K562 (cell line): ENCODE measurements at regions not wholly inside any gene's neighbourhood (a gene's known extent, or its start where the extent isn't known, plus 50 kb on each side); places are given as distances from the start of the nearest gene placed in this dataset.

ENCODE experiments used
- ATAC-seq: fragments of 200-7000 bp; cut with Tn5 transposase; 3 replicates; pipeline ENCODE4 v1.9.1; 2020; ENCODE audit warnings: moderate library complexity
- BruUV-seq: library from RNA; stranded (reverse); fragments of 400-500 nt; replicated peaks from 2 replicates; lab custom pipeline; 2021; lab: Mats Ljungman, UMichigan
- CTCF ChIA-PET: fragments of 300-600 bp; formaldehyde crosslinking; extraction: SDS; loops from one replicate; lab custom pipeline; 2021; ENCODE audit warnings: low intra/inter-chr PET ratio; lab: Yijun Ruan, JAX
- POLR2A ChIA-PET: fragments of 300-600, 350-650 bp; sonication (Branson Sonifier 250); formaldehyde crosslinking; extraction: SDS; loops from one replicate; lab custom pipeline; 2021; ENCODE audit warnings: antibody characterized with exemption, inconsistent platforms; lab: Yijun Ruan, JAX
- DNase-seq, 4 experiments: peaks; one replicate each; pipeline versions ENCODE4 v3.0.0 to v3.0.0-alpha.2; 2011 to 2018; ENCODE audit warnings: low spot score in 3 of 4, mixed read lengths in 3 of 4; ENCODE audit errors: extremely low read depth in 1 of 4
- FAIRE-seq: peaks from 2 replicates; lab custom pipeline; 2011; peaks lifted over from hg19 to GRCh38; lab: Jason Lieb, UNC
- H2AFZ ChIP-seq: 2 replicates; pipeline ENCODE4 v1.6.0; 2011; ENCODE audit warnings: low read depth, low read length, control low read depth, inconsistent platforms
- H3K27ac ChIP-seq: fragments of 200-600 bp; 3 replicates; pipeline ENCODE4 v1.8.0; 2011; ENCODE audit warnings: low read depth, mild to moderate bottlenecking, control low read depth, inconsistent platforms, low read length, moderate library complexity, mixed read lengths; ENCODE audit errors: extremely low read depth
- H3K27me3 ChIP-seq, 2 experiments: fragments of 300-600 bp in 1 of 2; 2 replicates in 1 of 2; 3 replicates in 1 of 2; pipeline versions ENCODE4 v1.6.0 to v1.8.0; 2011; ENCODE audit warnings: inconsistent platforms in 2 of 2, low read length in 2 of 2, mild to moderate bottlenecking in 1 of 2, mixed read lengths in 1 of 2, moderate library complexity in 1 of 2; ENCODE audit not compliant: control insufficient read depth in 2 of 2, insufficient read depth in 2 of 2
- H3K36me3 ChIP-seq: fragments of 300-600 bp; 3 replicates; pipeline ENCODE4 v1.8.0; 2011; ENCODE audit warnings: mild to moderate bottlenecking, low read length, inconsistent platforms; ENCODE audit not compliant: control insufficient read depth, insufficient read depth
- H3K4me1 ChIP-seq, 2 experiments: fragments of 200-600 bp in 1 of 2; replicated peaks in 1 of 2; 2 replicates in 1 of 2; 3 replicates in 1 of 2; pipeline versions ENCODE4 v1.5.1 to v1.8.0; 2011; ENCODE audit warnings: inconsistent platforms in 2 of 2, low read length in 2 of 2, mild to moderate bottlenecking in 1 of 2, mixed read lengths in 1 of 2, moderate library complexity in 1 of 2; ENCODE audit not compliant: control insufficient read depth in 2 of 2, insufficient read depth in 2 of 2
- H3K4me2 ChIP-seq: 2 replicates; pipeline ENCODE4 v1.6.1; 2011; ENCODE audit warnings: low read length, control low read depth, inconsistent platforms, mixed read lengths; ENCODE audit not compliant: insufficient read depth
- H3K4me3 ChIP-seq: fragments of 200-600 bp; sonication (generic), shearing (Covaris generic); 2 replicates; pipeline ENCODE4 v1.5.1; 2016; ENCODE audit warnings: control low read depth, inconsistent platforms
- H3K79me2 ChIP-seq: fragments of 200-600 bp; 3 replicates; pipeline ENCODE4 v1.8.0; 2011; ENCODE audit warnings: low read length, inconsistent platforms; ENCODE audit not compliant: control insufficient read depth, insufficient read depth
- H3K9ac ChIP-seq, 2 experiments: 2 replicates each; pipeline versions ENCODE4 v1.6.0 to v1.6.1; 2011; ENCODE audit warnings: low read depth in 2 of 2, low read length in 2 of 2, control low read depth in 1 of 2, inconsistent platforms in 1 of 2, mild to moderate bottlenecking in 1 of 2, mixed read lengths in 1 of 2; ENCODE audit not compliant: insufficient read depth in 1 of 2
- H3K9me1 ChIP-seq: one replicate; pipeline ENCODE4 v1.6.0; 2011; ENCODE audit warnings: inconsistent platforms, mild to moderate bottlenecking, low read length, moderate library complexity; ENCODE audit not compliant: control insufficient read depth, insufficient read depth
- H3K9me3 ChIP-seq: replicated peaks from 2 replicates; pipeline ENCODE4 v1.5.1; 2011; ENCODE audit warnings: low read depth, low read length, inconsistent platforms; ENCODE audit not compliant: control insufficient read depth, insufficient read depth
- H4K20me1 ChIP-seq: replicated peaks from 2 replicates; pipeline ENCODE4 v1.6.1; 2011; ENCODE audit warnings: low read length, inconsistent platforms, mixed read lengths; ENCODE audit not compliant: control insufficient read depth, insufficient read depth
- ARID2 ChIP-seq: fragments of 450-650 bp; IDR thresholded peaks from 2 replicates; pipeline ENCODE4 v1.6.1; 2017; ENCODE audit warnings: antibody characterized with exemption, mild to moderate bottlenecking
- CREM ChIP-seq: IDR thresholded peaks from 2 replicates; pipeline ENCODE4 v1.6.1; 2014; ENCODE audit warnings: antibody characterized with exemption, low read depth
- EP300 ChIP-seq: IDR thresholded peaks from 2 replicates; pipeline ENCODE4 v1.6.1; 2012; ENCODE audit warnings: low read length, improper control_type of control experiment
- HSF4 ChIP-seq: fragments of 250-450 bp; sonication (Bioruptor Pico); IDR thresholded peaks from 2 replicates; pipeline ENCODE4 v2.1.2; 2022; ENCODE audit warnings: mild to moderate bottlenecking, moderate library complexity, borderline replicate concordance
- L3MBTL2 ChIP-seq: fragments of 450-650 bp; IDR thresholded peaks from 2 replicates; pipeline ENCODE4 v1.6.1; 2016; ENCODE audit warnings: mild to moderate bottlenecking, moderate library complexity
- MAFG ChIP-seq: fragments of 450-650 bp; conservative IDR thresholded peaks from 2 replicates; pipeline ENCODE4 v1.6.1; 2016; ENCODE audit warnings: missing genetic modification characterization, missing compliant biosample characterization
- MTA2 ChIP-seq: fragments of 450-650 bp; IDR thresholded peaks from 2 replicates; pipeline ENCODE4 v1.6.1; 2016; ENCODE audit warnings: low read depth
- NCOA6 ChIP-seq: fragments of 450-650 bp; IDR thresholded peaks from 2 replicates; pipeline ENCODE4 v1.6.1; 2017; ENCODE audit warnings: mild to moderate bottlenecking
- NFE2L1 ChIP-seq: fragments of 450-650 bp; IDR thresholded peaks from 2 replicates; pipeline ENCODE4 v1.6.1; 2016; ENCODE audit warnings: missing genetic modification characterization, low read depth, mild to moderate bottlenecking, missing compliant biosample characterization, moderate library complexity, borderline replicate concordance
- NR2C1 ChIP-seq, 2 experiments: fragments of 450-650 bp; IDR thresholded peaks; 2 replicates each; pipeline ENCODE4 v1.6.1; 2017; ENCODE audit warnings: mild to moderate bottlenecking in 2 of 2, antibody characterized with exemption in 1 of 2, inconsistent platforms in 1 of 2, missing compliant biosample characterization in 1 of 2, missing genetic modification characterization in 1 of 2
- PBX2 ChIP-seq, 2 experiments: IDR thresholded peaks in 1 of 2; conservative IDR thresholded peaks in 1 of 2; 2 replicates each; pipeline ENCODE4 v1.6.1; 2016; ENCODE audit warnings: low read depth in 2 of 2, mild to moderate bottlenecking in 1 of 2, missing compliant biosample characterization in 1 of 2, missing genetic modification characterization in 1 of 2, moderate library complexity in 1 of 2
- POLR2H ChIP-seq: IDR thresholded peaks from 2 replicates; pipeline ENCODE4 v1.6.1; 2016; ENCODE audit warnings: missing genetic modification characterization, low read depth, mild to moderate bottlenecking, control low read depth, missing compliant biosample characterization, moderate library complexity
- SMARCE1 ChIP-seq: fragments of 450-650 bp; IDR thresholded peaks from 2 replicates; pipeline ENCODE4 v1.7.1; 2016; ENCODE audit warnings: mild to moderate bottlenecking
- SP1 ChIP-seq: sonication (generic); formaldehyde crosslinking; IDR thresholded peaks from 2 replicates; pipeline ENCODE4 v1.8.1; 2022; ENCODE audit warnings: mild to moderate bottlenecking, missing genetic modification reagents
- TAF1 ChIP-seq: IDR thresholded peaks from 2 replicates; pipeline ENCODE4 v1.6.1; 2011; ENCODE audit warnings: mild to moderate bottlenecking, low read length, moderate library complexity; ENCODE audit not compliant: insufficient read depth, control insufficient read depth, severe bottlenecking; ENCODE audit errors: extremely low read depth
- TGIF2 ChIP-seq: sonication (generic); formaldehyde crosslinking; IDR thresholded peaks from 2 replicates; pipeline ENCODE4 v1.8.1; 2022; ENCODE audit warnings: mild to moderate bottlenecking, missing genetic modification reagents, moderate library complexity
- YY1 ChIP-seq, 3 experiments: IDR thresholded peaks; 2 replicates each; pipeline ENCODE4 v1.6.1; 2011; ENCODE audit warnings: low read length in 2 of 3, mild to moderate bottlenecking in 2 of 3, moderate library complexity in 2 of 3, borderline replicate concordance in 1 of 3, control low read depth in 1 of 3, low read depth in 1 of 3; ENCODE audit not compliant: insufficient read depth in 3 of 3, insufficient replicate concordance in 2 of 3, control insufficient read depth in 1 of 3, insufficient read length in 1 of 3; ENCODE audit errors: extremely low read depth in 1 of 3
- ZFP36 ChIP-seq: fragments of 150-350 bp; IDR thresholded peaks from 2 replicates; pipeline ENCODE4 v1.6.1; 2018; ENCODE audit warnings: low read length, low read depth; ENCODE audit not compliant: partially characterized antibody
- WGBS: fragments of 100-300 bp; shearing (Covaris generic); methylation state at CpG from one replicate; pipeline ENCODE4 v1.1.6; 2016; ENCODE audit warnings: low coverage, mixed read lengths; ENCODE audit not compliant: insufficient coverage; ENCODE audit errors: missing lambda C conversion rate; 5-methylcytosine and 5-hydroxymethylcytosine counted together
- in situ Hi-C: fragments of 300-500 bp; cut with MboI; formaldehyde crosslinking; loops from 4 replicates; pipeline ENCODE4 v1.15.0; 2018; ENCODE audit warnings: inconsistent platforms, mixed read lengths
- intact Hi-C: fragments of 100-400 bp; cut with micrococcal nuclease; formaldehyde crosslinking; loops from 2 replicates; pipeline ENCODE4 v1.14.2; 2022
- TF ChIP-seq, protein P1 (sequence below): sonication (generic); formaldehyde crosslinking; IDR thresholded peaks from 2 replicates; pipeline ENCODE4 v1.4.0; 2020; ENCODE audit warnings: mild to moderate bottlenecking, missing genetic modification reagents

DNA sequence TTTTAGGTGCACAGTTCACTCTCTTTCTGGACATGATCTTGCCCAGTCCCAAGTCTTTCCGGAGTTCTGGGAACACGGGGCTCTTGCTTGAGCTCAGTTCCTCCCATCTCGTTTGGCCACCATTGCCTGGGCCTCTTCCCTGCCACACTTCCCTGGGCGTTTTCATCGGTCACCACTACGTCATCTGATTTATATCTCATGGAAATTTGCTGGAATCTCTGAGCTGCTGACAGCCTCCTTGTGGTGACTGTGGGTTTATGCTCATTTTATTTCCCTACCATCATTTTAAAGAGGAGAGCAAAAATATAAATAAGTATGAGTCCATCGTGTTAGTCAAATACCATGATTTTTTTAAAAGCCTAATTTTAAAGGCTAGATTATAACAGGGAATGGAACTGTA, 449.1 kb upstream of the KAZN start:
- intact Hi-C loops (no loop called here), in situ Hi-C loops (no loop called here)
- Histone ChIP-seq H3K27ac (no peak overlapping the region), H3K27me3 (no peaks in the 10 kb centered on the region), H3K4me2 (no peak overlapping the region), H3K79me2 (no peaks in the 10 kb centered on the region), H4K20me1 (no peaks in the 10 kb centered on the region), H2AFZ (peak overlapping the region; percentile 7; the same call in 1 of the 2 replicates), H3K9me1 (no peaks in the 10 kb centered on the region), H3K9ac (no peak overlapping the region), H3K9me3 (no peaks in the 10 kb centered on the region), H3K4me1 (no peaks in the 10 kb centered on the region), H3K4me3 (no peak overlapping the region), H3K36me3 (no peaks in the 10 kb centered on the region)
- ChIA-PET POLR2A (interaction anchor here (0.7 kb wide), 1 partner anchor 12 kb away, joined by 3 read pairs; no protein-coding TSS in a partner anchor), CTCF (no interaction called here)
- ATAC-seq = peak; percentile 54; the same call in 1 of the 3 replicates
- no peak for FAIRE-seq
- DNase-seq = peak; percentile 20 to 35 (median 24)
- 1% methylated on average over 7 of the region's 7 CpGs for WGBS
- BruUV-seq = no TSS peak
- TF ChIP-seq EP300 = no peak
- peak; percentile 74 for TF ChIP-seq CREM
- no peak for TF ChIP-seq ZFP36
- TF ChIP-seq, protein P1, sequence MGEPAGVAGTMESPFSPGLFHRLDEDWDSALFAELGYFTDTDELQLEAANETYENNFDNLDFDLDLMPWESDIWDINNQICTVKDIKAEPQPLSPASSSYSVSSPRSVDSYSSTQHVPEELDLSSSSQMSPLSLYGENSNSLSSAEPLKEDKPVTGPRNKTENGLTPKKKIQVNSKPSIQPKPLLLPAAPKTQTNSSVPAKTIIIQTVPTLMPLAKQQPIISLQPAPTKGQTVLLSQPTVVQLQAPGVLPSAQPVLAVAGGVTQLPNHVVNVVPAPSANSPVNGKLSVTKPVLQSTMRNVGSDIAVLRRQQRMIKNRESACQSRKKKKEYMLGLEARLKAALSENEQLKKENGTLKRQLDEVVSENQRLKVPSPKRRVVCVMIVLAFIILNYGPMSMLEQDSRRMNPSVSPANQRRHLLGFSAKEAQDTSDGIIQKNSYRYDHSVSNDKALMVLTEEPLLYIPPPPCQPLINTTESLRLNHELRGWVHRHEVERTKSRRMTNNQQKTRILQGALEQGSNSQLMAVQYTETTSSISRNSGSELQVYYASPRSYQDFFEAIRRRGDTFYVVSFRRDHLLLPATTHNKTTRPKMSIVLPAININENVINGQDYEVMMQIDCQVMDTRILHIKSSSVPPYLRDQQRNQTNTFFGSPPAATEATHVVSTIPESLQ (CRISPR knock-in tag) = no peak
- TF ChIP-seq TGIF2 = no peak
- no peak for TF ChIP-seq PBX2 (CRISPR knock-in tag; IDR thresholded peaks at IDR 0.05; ENCODE audit: low read depth)
- TF ChIP-seq PBX2 (tag; conservative IDR thresholded peaks at IDR 0.05; ENCODE audit: low read depth) = 0 out of 2 replicates have a peak, but pooled peaks have one; percentile 33
- TF ChIP-seq NFE2L1 (tag) = no peak
- TF ChIP-seq YY1 (IDR thresholded peaks at IDR 0.05; ENCODE audit: borderline replicate concordance in 1 of 3, control insufficient read depth in 1 of 3, extremely low read depth in 1 of 3, insufficient read depth in 3 of 3, insufficient read length in 1 of 3, insufficient replicate concordance in 2 of 3, low read depth in 1 of 3, low read length in 2 of 3) = peak in 1 of 3 experiments; percentile 25
- TF ChIP-seq POLR2H (tag) = no peak
- TF ChIP-seq HSF4 (CRISPR knock-in tag) = no peak
- TF ChIP-seq MTA2 = no peak
- no peak for TF ChIP-seq L3MBTL2
- no peak for TF ChIP-seq NCOA6
- TF ChIP-seq SMARCE1 = no peak
- no peak for TF ChIP-seq ARID2
- no peak for TF ChIP-seq TAF1
- no peak for TF ChIP-seq SP1 (CRISPR knock-in tag)
- TF ChIP-seq NR2C1 (IDR thresholded peaks at IDR 0.05) = no peak
- TF ChIP-seq NR2C1 (tag; IDR thresholded peaks at IDR 0.05) = no peak
- TF ChIP-seq MAFG (tag) = no peak
